ENCODE measurements at regions not wholly inside any gene's neighbourhood (a gene's known extent, or its start where the extent isn't known, plus 50 kb on each side); places are given as distances from the start of the nearest gene placed in this dataset.

GRCh38 chr3:13204177-13204581 is 130.9 kb upstream of the IQSEC1 start:
- H3K4me2 ChIP-seq (ENCODE audit: insufficient read depth, low read length, poor library complexity, severe bottlenecking): no peak overlapping the region
- H3K23ac ChIP-seq (ENCODE audit: low read depth, low read length, poor library complexity): peak overlapping the region; percentile 45
- no CpG with 5 or more reads among the region's 34 CpGs for WGBS, 2 donors (ENCODE audit: extremely low coverage in 2 of 2, insufficient read length in 2 of 2, insufficient replicate concordance in 1 of 2)
- no peak overlapping the region for H2BK120ac ChIP-seq (ENCODE audit: low read depth, low read length)
- H3K79me1 ChIP-seq (ENCODE audit: low read depth, low read length): no peaks in the 10 kb centered on the region
- no peak overlapping the region for H2BK5ac ChIP-seq (ENCODE audit: low read length)
- H4K8ac ChIP-seq (ENCODE audit: low read depth, low read length): no peak overlapping the region
- H2AFZ ChIP-seq (ENCODE audit: low read length): no peak overlapping the region
- no peak overlapping the region for H2BK15ac ChIP-seq (ENCODE audit: low read length)
- H3K27ac ChIP-seq (replicated peaks; ENCODE audit: low read length): no peak overlapping the region
- H3K4me3 ChIP-seq (ENCODE audit: low read length in 2 of 2): peak overlapping the region in 1 of 2 donors; percentile 24
- no peak overlapping the region for H3K9ac ChIP-seq (ENCODE audit: low read depth, low read length, poor library complexity)
- no peaks in the 10 kb centered on the region for H3K36me3 ChIP-seq (replicated peaks in 1 of 2; ENCODE audit: control insufficient read depth in 2 of 2, insufficient read depth in 2 of 2, low read length in 2 of 2)
- peak overlapping the region; percentile 79 for H2AK5ac ChIP-seq (ENCODE audit: low read depth, low read length)
- no peak for DNase-seq (ENCODE audit: low spot score)
- no peak overlapping the region for H3K14ac ChIP-seq (ENCODE audit: low read length)
- H3K27me3 ChIP-seq (ENCODE audit: control insufficient read depth in 3 of 3, insufficient read depth in 3 of 3, low read depth in 1 of 3, low read length in 3 of 3): peaks cover 0 to 13% (median 0%) of the 10 kb centered on the region in 3 experiments
- no peak overlapping the region for H2BK12ac ChIP-seq (ENCODE audit: low read length)
- no peak overlapping the region for H3K4ac ChIP-seq (ENCODE audit: low read length)
- peaks cover 0 to 3% of the 10 kb centered on the region in 2 donors for H3K9me3 ChIP-seq (replicated peaks in 1 of 2; ENCODE audit: control insufficient read depth in 2 of 2, insufficient read depth in 1 of 2, low read depth in 1 of 2, low read length in 2 of 2)
- no peaks in the 10 kb centered on the region for H3K4me1 ChIP-seq (ENCODE audit: control insufficient read depth in 2 of 2, insufficient read depth in 1 of 2, low read depth in 1 of 2, low read length in 2 of 2)
- no peak overlapping the region for H3K18ac ChIP-seq (ENCODE audit: low read length)
- no peak overlapping the region for H4K91ac ChIP-seq (ENCODE audit: low read depth, low read length, poor library complexity)

DNA sequence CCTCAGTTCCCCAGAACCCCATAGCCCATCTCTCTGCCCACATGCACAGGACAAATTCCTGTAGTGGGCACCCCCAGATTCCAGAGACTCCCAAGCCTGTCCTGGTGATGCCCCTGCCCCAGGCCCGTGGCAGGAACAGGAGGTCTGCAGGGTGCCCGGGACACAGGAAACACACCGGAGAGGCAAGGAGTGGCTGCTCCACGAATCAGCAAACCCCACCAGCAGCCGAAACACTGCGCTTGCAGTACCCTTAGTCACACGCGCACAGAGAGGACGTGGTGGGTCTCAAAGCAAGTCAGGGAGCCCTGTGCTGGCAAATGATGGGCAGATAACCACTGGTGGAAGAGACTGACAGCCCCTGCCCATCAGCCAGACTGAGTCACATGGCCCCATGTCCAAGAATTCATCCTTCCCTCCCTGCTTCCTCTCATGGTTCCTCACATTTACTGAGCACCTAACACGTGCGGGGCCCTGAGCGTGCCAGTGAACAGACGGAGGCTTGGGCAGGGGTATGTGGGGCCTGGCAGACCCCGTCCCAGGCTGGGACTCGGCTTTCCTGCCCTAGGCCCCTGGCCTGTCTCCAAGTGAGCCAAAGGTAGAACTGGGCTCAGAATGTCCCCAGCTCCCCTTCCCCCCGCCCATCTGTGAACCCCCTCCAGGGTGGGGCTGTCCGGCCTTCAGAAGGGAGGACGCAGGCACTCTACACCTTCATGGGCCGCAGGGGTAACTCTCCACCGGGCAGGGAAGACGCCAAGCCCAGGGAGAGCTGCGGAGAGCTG is 130.4 kb upstream of the IQSEC1 start:
- Histone ChIP-seq H3K4me1 (ENCODE audit: control insufficient read depth in 2 of 2, insufficient read depth in 1 of 2, low read depth in 1 of 2, low read length in 2 of 2) (no peaks in the 10 kb centered on the region), H3K18ac (ENCODE audit: low read length) (no peak overlapping the region), H3K4me2 (ENCODE audit: insufficient read depth, low read length, poor library complexity, severe bottlenecking) (no peak overlapping the region), H3K4ac (ENCODE audit: low read length) (no peak overlapping the region), H3K27ac (replicated peaks; ENCODE audit: low read length) (no peak overlapping the region), H4K8ac (ENCODE audit: low read depth, low read length) (no peak overlapping the region), H2BK5ac (ENCODE audit: low read length) (no peak overlapping the region), H3K14ac (ENCODE audit: low read length) (no peak overlapping the region), H4K91ac (ENCODE audit: low read depth, low read length, poor library complexity) (no peak overlapping the region), H2BK15ac (ENCODE audit: low read length) (no peak overlapping the region), H2AFZ (ENCODE audit: low read length) (no peak overlapping the region), H3K79me1 (ENCODE audit: low read depth, low read length) (no peaks in the 10 kb centered on the region), H2BK12ac (ENCODE audit: low read length) (peak overlapping the region; percentile 86), H2AK5ac (ENCODE audit: low read depth, low read length) (peak overlapping the region; percentile 79), H3K23ac (ENCODE audit: low read depth, low read length, poor library complexity) (peak overlapping the region; percentile 92), H2BK120ac (ENCODE audit: low read depth, low read length) (no peak overlapping the region), H3K9ac (ENCODE audit: low read depth, low read length, poor library complexity) (no peak overlapping the region), H3K27me3 (ENCODE audit: control insufficient read depth in 3 of 3, insufficient read depth in 3 of 3, low read depth in 1 of 3, low read length in 3 of 3) (peaks cover 0 to 13% (median 0%) of the 10 kb centered on the region in 3 experiments), H3K36me3 (replicated peaks in 1 of 2; ENCODE audit: control insufficient read depth in 2 of 2, insufficient read depth in 2 of 2, low read length in 2 of 2) (no peaks in the 10 kb centered on the region), H3K4me3 (ENCODE audit: low read length in 2 of 2) (no peak overlapping the region), H3K9me3 (replicated peaks in 1 of 2; ENCODE audit: control insufficient read depth in 2 of 2, insufficient read depth in 1 of 2, low read depth in 1 of 2, low read length in 2 of 2) (peaks cover 0 to 3% of the 10 kb centered on the region in 2 donors)
- no CpG with 5 or more reads among the region's 22 CpGs for WGBS, 2 donors (ENCODE audit: extremely low coverage in 2 of 2, insufficient read length in 2 of 2, insufficient replicate concordance in 1 of 2)
- DNase-seq (ENCODE audit: low spot score): no peak

GRCh38 chr3:13202744-13203397 is 129.6 kb upstream of the IQSEC1 start:
- Histone ChIP-seq H3K27ac (replicated peaks; ENCODE audit: low read length) (no peak overlapping the region), H2BK120ac (ENCODE audit: low read depth, low read length) (no peak overlapping the region), H2AK5ac (ENCODE audit: low read depth, low read length) (no peak overlapping the region), H3K27me3 (ENCODE audit: control insufficient read depth in 3 of 3, insufficient read depth in 3 of 3, low read depth in 1 of 3, low read length in 3 of 3) (peaks cover 0 to 13% (median 0%) of the 10 kb centered on the region in 3 experiments), H3K4me3 (ENCODE audit: low read length in 2 of 2) (no peak overlapping the region), H3K4me2 (ENCODE audit: insufficient read depth, low read length, poor library complexity, severe bottlenecking) (no peak overlapping the region), H2BK5ac (ENCODE audit: low read length) (no peak overlapping the region), H3K4me1 (ENCODE audit: control insufficient read depth in 2 of 2, insufficient read depth in 1 of 2, low read depth in 1 of 2, low read length in 2 of 2) (no peaks in the 10 kb centered on the region), H3K14ac (ENCODE audit: low read length) (peak overlapping the region; percentile 79), H4K8ac (ENCODE audit: low read depth, low read length) (no peak overlapping the region), H3K9me3 (replicated peaks in 1 of 2; ENCODE audit: control insufficient read depth in 2 of 2, insufficient read depth in 1 of 2, low read depth in 1 of 2, low read length in 2 of 2) (peaks cover 0 to 3% of the 10 kb centered on the region in 2 donors), H4K91ac (ENCODE audit: low read depth, low read length, poor library complexity) (no peak overlapping the region), H2BK15ac (ENCODE audit: low read length) (no peak overlapping the region), H3K18ac (ENCODE audit: low read length) (no peak overlapping the region), H3K4ac (ENCODE audit: low read length) (no peak overlapping the region), H2AFZ (ENCODE audit: low read length) (no peak overlapping the region), H2BK12ac (ENCODE audit: low read length) (peak overlapping the region; percentile 50), H3K79me1 (ENCODE audit: low read depth, low read length) (no peaks in the 10 kb centered on the region), H3K23ac (ENCODE audit: low read depth, low read length, poor library complexity) (peak overlapping the region; percentile 92), H3K36me3 (replicated peaks in 1 of 2; ENCODE audit: control insufficient read depth in 2 of 2, insufficient read depth in 2 of 2, low read length in 2 of 2) (no peaks in the 10 kb centered on the region), H3K9ac (ENCODE audit: low read depth, low read length, poor library complexity) (no peak overlapping the region)
- WGBS, 2 donors (ENCODE audit: extremely low coverage in 2 of 2, insufficient read length in 2 of 2, insufficient replicate concordance in 1 of 2): no CpG with 5 or more reads among the region's 16 CpGs
- DNase-seq (ENCODE audit: low spot score): no peak

DNA sequence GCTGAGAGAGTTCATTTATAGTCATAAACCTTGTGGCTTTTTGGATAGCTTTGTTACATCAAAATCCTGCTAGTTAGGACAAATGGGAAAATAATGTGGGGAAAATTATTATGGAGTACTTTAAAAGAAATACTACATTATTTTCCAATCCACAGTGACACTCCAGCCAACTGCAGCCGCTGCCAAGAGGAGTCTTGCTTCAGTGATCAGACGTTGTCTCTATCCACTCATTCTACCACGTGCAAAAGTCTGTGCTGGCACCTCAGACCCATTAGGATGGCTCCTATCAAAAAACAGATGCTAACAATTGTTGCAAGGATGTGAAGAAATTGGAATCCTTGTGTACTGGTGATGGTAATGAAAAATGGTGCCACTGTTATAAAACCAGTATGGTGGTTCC is 128.6 kb upstream of the IQSEC1 start:
- Histone ChIP-seq H2BK120ac (ENCODE audit: low read depth, low read length) (no peak overlapping the region), H4K91ac (ENCODE audit: low read depth, low read length, poor library complexity) (no peak overlapping the region), H3K4me3 (ENCODE audit: low read length in 2 of 2) (no peak overlapping the region), H3K27ac (replicated peaks; ENCODE audit: low read length) (no peak overlapping the region), H2AFZ (ENCODE audit: low read length) (no peak overlapping the region), H3K4me1 (ENCODE audit: control insufficient read depth in 2 of 2, insufficient read depth in 1 of 2, low read depth in 1 of 2, low read length in 2 of 2) (peaks cover 0 to 5% of the 10 kb centered on the region in 2 donors), H3K9ac (ENCODE audit: low read depth, low read length, poor library complexity) (no peak overlapping the region), H3K9me3 (replicated peaks in 1 of 2; ENCODE audit: control insufficient read depth in 2 of 2, insufficient read depth in 1 of 2, low read depth in 1 of 2, low read length in 2 of 2) (peaks cover 0 to 3% of the 10 kb centered on the region in 2 donors), H3K79me1 (ENCODE audit: low read depth, low read length) (no peaks in the 10 kb centered on the region), H2BK5ac (ENCODE audit: low read length) (no peak overlapping the region), H3K27me3 (ENCODE audit: control insufficient read depth in 3 of 3, insufficient read depth in 3 of 3, low read depth in 1 of 3, low read length in 3 of 3) (peaks cover 0 to 13% (median 0%) of the 10 kb centered on the region in 3 experiments), H3K14ac (ENCODE audit: low read length) (no peak overlapping the region), H3K36me3 (replicated peaks in 1 of 2; ENCODE audit: control insufficient read depth in 2 of 2, insufficient read depth in 2 of 2, low read length in 2 of 2) (no peaks in the 10 kb centered on the region), H4K8ac (ENCODE audit: low read depth, low read length) (no peak overlapping the region), H3K4ac (ENCODE audit: low read length) (no peak overlapping the region), H2AK5ac (ENCODE audit: low read depth, low read length) (no peak overlapping the region), H3K18ac (ENCODE audit: low read length) (no peak overlapping the region), H3K4me2 (ENCODE audit: insufficient read depth, low read length, poor library complexity, severe bottlenecking) (no peak overlapping the region), H2BK12ac (ENCODE audit: low read length) (no peak overlapping the region), H2BK15ac (ENCODE audit: low read length) (no peak overlapping the region), H3K23ac (ENCODE audit: low read depth, low read length, poor library complexity) (no peak overlapping the region)
- WGBS, 2 donors (ENCODE audit: extremely low coverage in 2 of 2, insufficient read length in 2 of 2, insufficient replicate concordance in 1 of 2): no CpG with 5 or more reads among the region's 3 CpGs
- DNase-seq (ENCODE audit: low spot score): no peak
